HL-60 (cell line): ENCODE measurements at regions not wholly inside any gene's neighbourhood (a gene's known extent, or its start where the extent isn't known, plus 50 kb on each side); places are given as distances from the start of the nearest gene placed in this dataset.

Source experiments
- DNase-seq, 2 experiments: peaks; one replicate each; pipeline ENCODE4 v3.0.0-alpha.2; 2010 to 2020; ENCODE audit warnings: low read depth in 1 of 2, low spot score in 1 of 2
- H3K27ac ChIP-seq: fragments of 250-450 bp; sonication (Bioruptor Pico); replicated peaks from 2 replicates; pipeline ENCODE4 v1.5.1; 2020; ENCODE audit warnings: mild to moderate bottlenecking, moderate library complexity
- H3K27me3 ChIP-seq: fragments of 250-450 bp; sonication (Bioruptor Pico); 2 replicates; pipeline ENCODE4 v1.5.1; 2021; ENCODE audit warnings: mild to moderate bottlenecking, moderate library complexity; ENCODE audit not compliant: insufficient read depth, poor library complexity, severe bottlenecking
- H3K4me3 ChIP-seq: replicated peaks from 2 replicates; pipeline ENCODE4 v1.5.1; 2011; ENCODE audit warnings: mild to moderate bottlenecking, control low read depth, low read length; ENCODE audit not compliant: insufficient read depth
- CTCF ChIP-seq: IDR thresholded peaks from one replicate; pipeline ENCODE4 v1.5.1; 2011; ENCODE audit warnings: low read length, control low read depth, inconsistent platforms; ENCODE audit not compliant: insufficient read depth
- GABPA ChIP-seq: IDR thresholded peaks from 2 replicates; pipeline ENCODE4 v1.6.1; 2012; ENCODE audit warnings: low read depth
- POLR2AphosphoS5 ChIP-seq: IDR thresholded peaks from 2 replicates; pipeline ENCODE4 v1.6.1; 2012; ENCODE audit warnings: low read depth
- REST ChIP-seq: IDR thresholded peaks from 2 replicates; pipeline ENCODE4 v1.6.1; 2012; ENCODE audit warnings: low read depth; ENCODE audit not compliant: insufficient replicate concordance
- SPI1 ChIP-seq: IDR thresholded peaks from 2 replicates; pipeline ENCODE4 v1.6.1; 2012; ENCODE audit warnings: low read depth, mild to moderate bottlenecking, borderline replicate concordance

- TF ChIP-seq GABPA (no peak), CTCF (no peak), SPI1 (no peak)
- Histone ChIP-seq H3K27me3 (no peaks in the 10 kb centered on the region), H3K27ac (no peak overlapping the region), H3K4me3 (no peak overlapping the region)
- no peak for DNase-seq
Observed at GRCh38 chr4:100880011-100880410, 362.2 kb upstream of the EMCN start.

GRCh38 chr4:100879471-100879870, 361.6 kb upstream of the EMCN start:
- no peak for DNase-seq
- H3K4me3 ChIP-seq = no peak overlapping the region
- H3K27me3 ChIP-seq = no peaks in the 10 kb centered on the region
- TF ChIP-seq CTCF (no peak), REST (no peak), GABPA (no peak), POLR2AphosphoS5 (no peak)
- H3K27ac ChIP-seq = no peak overlapping the region

GRCh38 chr4:100876546-100876945, 358.7 kb upstream of the EMCN start:
- TF ChIP-seq POLR2AphosphoS5 (no peak), SPI1 (no peak), GABPA (no peak), CTCF (no peak), REST (no peak)
- Histone ChIP-seq H3K27ac (no peak overlapping the region), H3K4me3 (no peak overlapping the region), H3K27me3 (no peaks in the 10 kb centered on the region)
- no peak for DNase-seq

GRCh38 chr4:100875296-100876068, 357.7 kb upstream of the EMCN start:
- no peak for DNase-seq
- H3K27me3 ChIP-seq = no peaks in the 10 kb centered on the region
- no peak overlapping the region for H3K27ac ChIP-seq
- TF ChIP-seq GABPA (no peak), SPI1 (no peak), CTCF (no peak), REST (no peak), POLR2AphosphoS5 (no peak)
- H3K4me3 ChIP-seq = no peak overlapping the region
